ENCODE measurements at regions not wholly inside any gene's neighbourhood (a gene's known extent, or its start where the extent isn't known, plus 50 kb on each side); places are given as distances from the start of the nearest gene placed in this dataset.
"Not testable (repeated sequence)": the region's sequence is repeated elsewhere in the genome, so short reads cannot be mapped to it uniquely, and the experiment has no call there.

GRCh38 chr4:149045731-149046130, 603.5 kb upstream of the NR3C2 start:
- no peaks in the 10 kb centered on the region for H3K9me3 ChIP-seq (replicated peaks in 1 of 3)
- WGBS, 4 donors = 76 to 79% (median 78%) methylated on average over 3 of the region's 3 CpGs
- TF ChIP-seq CTCF (IDR thresholded peaks at IDR 0.05) (no peak), POLR2A (IDR thresholded peaks at IDR 0.05) (no peak)
- no peak overlapping the region for H3K27ac ChIP-seq
- no peaks in the 10 kb centered on the region for H3K4me1 ChIP-seq (replicated peaks in 1 of 2)
- no peaks in the 10 kb centered on the region for H3K36me3 ChIP-seq (replicated peaks in 1 of 2)
- H3K27me3 ChIP-seq = no peaks in the 10 kb centered on the region
- intact Hi-C loops (cut with DNase I) = no loop called here
- DNase-seq = no peak
- no peak overlapping the region for H3K4me3 ChIP-seq

GRCh38 chr4:149039786-149040185, 597.6 kb upstream of the NR3C2 start:
- H3K27me3 ChIP-seq; H3K36me3 ChIP-seq (replicated peaks in 1 of 2); H3K9me3 ChIP-seq (replicated peaks in 1 of 3); H3K4me3 ChIP-seq; H3K4me1 ChIP-seq (replicated peaks in 1 of 2); DNase-seq; H3K27ac ChIP-seq; intact Hi-C loops (cut with DNase I): not testable (repeated sequence)
- WGBS, 4 donors = 77 to 100% (median 87%) methylated on average over 2 of the region's 2 CpGs

- Histone ChIP-seq H3K4me3 (no peak overlapping the region), H3K27ac (no peak overlapping the region), H3K36me3 (replicated peaks in 1 of 2) (no peaks in the 10 kb centered on the region), H3K9me3 (replicated peaks in 1 of 3) (no peaks in the 10 kb centered on the region), H3K4me1 (replicated peaks in 1 of 2) (no peaks in the 10 kb centered on the region), H3K27me3 (no peaks in the 10 kb centered on the region)
- peak in 1 of 7 donors; percentile 21 for DNase-seq
- intact Hi-C loops (cut with DNase I) = no loop called here
- TF ChIP-seq CTCF (IDR thresholded peaks at IDR 0.05) (peak; percentile 18 to 50 (median 40)), POLR2A (IDR thresholded peaks at IDR 0.05) (no peak)
Observed at GRCh38 chr4:149031399-149031798, 589.2 kb upstream of the NR3C2 start.

GRCh38 chr4:149029056-149029651, 586.9 kb upstream of the NR3C2 start:
- intact Hi-C loops (cut with DNase I) = no loop called here
- 64 to 81% (median 74%) methylated on average over 4 of the region's 4 CpGs for WGBS, 4 donors
- no peaks in the 10 kb centered on the region for H3K4me1 ChIP-seq (replicated peaks in 1 of 2)

More at GRCh38 chr4:149029056-149029651, 586.9 kb upstream of the NR3C2 start:
- TF ChIP-seq POLR2A (IDR thresholded peaks at IDR 0.05) (no peak), CTCF (IDR thresholded peaks at IDR 0.05) (no peak)
- Histone ChIP-seq H3K27ac (no peak overlapping the region), H3K9me3 (replicated peaks in 1 of 3) (no peaks in the 10 kb centered on the region), H3K36me3 (replicated peaks in 1 of 2) (no peaks in the 10 kb centered on the region), H3K27me3 (no peaks in the 10 kb centered on the region), H3K4me3 (no peak overlapping the region)
- no peak for DNase-seq
